Memory B cell (primary cell): ENCODE measurements at regions not wholly inside any gene's neighbourhood (a gene's known extent, or its start where the extent isn't known, plus 50 kb on each side); places are given as distances from the start of the nearest gene placed in this dataset.

Source experiments
- ATAC-seq: fragments of 150-1000 bp; cut with Tn5 transposase; 2 replicates; pipeline ENCODE4 v1.10.0; 2021; ENCODE audit warnings: low read depth, mild to moderate bottlenecking, moderate library complexity
- DNase-seq, 2 donors: peaks; one replicate each; pipeline ENCODE4 v3.0.0; 2022; ENCODE audit warnings: low spot score in 2 of 2
- H3K27ac Mint-ChIP-seq: one replicate; pipeline ENCODE4 v1.8.0; 2022; ENCODE audit warnings: mild to moderate bottlenecking, moderate library complexity, mixed read lengths
- H3K27me3 Mint-ChIP-seq: one replicate; pipeline ENCODE4 v1.8.0; 2022; ENCODE audit warnings: mixed read lengths
- H3K36me3 Mint-ChIP-seq: one replicate; pipeline ENCODE4 v1.8.0; 2022; ENCODE audit warnings: mild to moderate bottlenecking, mixed read lengths
- H3K4me1 Mint-ChIP-seq: one replicate; pipeline ENCODE4 v1.8.0; 2022; ENCODE audit warnings: mixed read lengths
- H3K4me3 Mint-ChIP-seq: one replicate; pipeline ENCODE4 v1.8.0; 2022; ENCODE audit warnings: mild to moderate bottlenecking, moderate library complexity, mixed read lengths
- H3K9me3 Mint-ChIP-seq: one replicate; pipeline ENCODE4 v1.8.0; 2022; ENCODE audit warnings: mixed read lengths

GRCh38 chr22:45061332-45061731, 51.5 kb upstream of the PHF21B start:
- Mint-ChIP-seq H3K9me3 (no peaks in the 10 kb centered on the region), H3K27ac (no peak overlapping the region), H3K27me3 (peaks cover 16% of the 10 kb centered on the region), H3K4me1 (no peaks in the 10 kb centered on the region), H3K4me3 (no peak overlapping the region), H3K36me3 (no peaks in the 10 kb centered on the region)
- DNase-seq (no peak), ATAC-seq (no peak)

DNA sequence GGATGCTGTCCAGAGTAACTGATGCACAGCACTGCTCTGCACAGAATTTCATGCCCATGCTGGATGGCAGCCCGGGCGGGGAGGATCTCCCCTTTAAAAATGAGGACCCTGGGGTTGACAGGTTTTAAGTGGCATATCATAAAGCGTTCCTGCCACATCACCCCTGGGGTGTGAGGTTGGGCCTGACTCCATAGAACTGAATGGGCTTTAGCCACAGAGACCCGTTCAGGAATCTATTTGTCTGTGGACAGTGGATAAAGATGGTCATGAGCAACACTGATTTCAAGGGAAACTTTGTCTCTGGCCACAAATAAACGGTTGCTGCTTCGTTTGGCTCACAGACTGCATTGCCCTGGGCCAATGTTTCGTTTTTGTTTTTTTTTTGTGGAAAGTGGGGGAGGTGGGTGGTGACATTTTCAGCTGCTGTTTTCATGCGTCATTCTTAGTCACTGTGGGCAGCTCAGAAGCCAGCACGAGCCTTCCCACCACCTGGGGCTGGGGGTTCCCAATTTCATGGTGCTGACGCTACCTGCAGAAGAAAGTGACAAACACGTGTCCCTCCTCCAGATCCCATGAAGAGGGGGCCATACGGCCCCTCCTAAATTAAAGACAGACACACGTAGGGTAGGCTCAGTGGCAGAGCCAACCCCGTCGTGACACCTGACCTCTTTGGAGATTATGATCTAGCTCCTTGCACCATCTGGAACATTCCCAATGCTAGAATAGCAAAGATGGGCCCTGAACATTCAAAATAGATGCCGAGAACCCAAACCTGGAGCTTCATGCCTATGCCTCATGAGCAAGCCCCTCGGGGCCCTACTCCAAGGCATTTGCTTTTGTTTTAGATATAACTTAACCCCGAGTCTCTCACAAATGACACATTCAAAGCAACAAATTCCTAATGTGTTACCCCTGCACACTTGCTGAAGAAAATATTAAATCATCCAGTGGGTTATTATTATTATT, 54.8 kb upstream of the PHF21B start:
- H3K36me3 Mint-ChIP-seq: no peaks in the 10 kb centered on the region
- no peak overlapping the region for H3K27ac Mint-ChIP-seq
- H3K4me1 Mint-ChIP-seq: no peaks in the 10 kb centered on the region
- no peak overlapping the region for H3K4me3 Mint-ChIP-seq
- ATAC-seq (no peak), DNase-seq (no peak)
- H3K27me3 Mint-ChIP-seq: peaks cover 16% of the 10 kb centered on the region
- H3K9me3 Mint-ChIP-seq: peaks cover 3% of the 10 kb centered on the region

- ATAC-seq: no peak
- Mint-ChIP-seq H3K27ac (no peak overlapping the region), H3K27me3 (peaks cover 16% of the 10 kb centered on the region), H3K4me3 (no peak overlapping the region), H3K9me3 (peaks cover 3% of the 10 kb centered on the region), H3K4me1 (no peaks in the 10 kb centered on the region), H3K36me3 (no peaks in the 10 kb centered on the region)
- DNase-seq: no peak
Observed at GRCh38 chr22:45065726-45066125, 55.9 kb upstream of the PHF21B start.

DNA sequence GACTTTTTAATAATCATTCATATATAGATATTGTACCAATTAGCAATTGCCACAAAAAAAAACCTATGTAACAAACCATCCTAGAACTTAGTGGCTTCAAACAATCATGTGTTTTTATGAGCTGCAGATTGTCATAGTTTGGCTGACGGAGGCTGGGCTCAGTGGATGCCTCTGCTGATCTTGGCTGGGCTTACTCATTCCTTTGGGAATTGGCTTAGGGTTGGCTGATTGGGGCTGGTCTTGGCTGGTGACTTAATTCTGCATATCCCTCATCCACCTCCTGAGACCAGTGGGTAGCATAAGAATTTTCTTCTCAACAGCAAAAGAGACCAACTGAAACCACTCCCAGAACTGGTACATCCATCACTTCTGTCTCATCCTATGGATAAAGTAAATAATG, 57.9 kb upstream of the PHF21B start:
- ATAC-seq: no peak
- H3K27ac Mint-ChIP-seq: no peak overlapping the region
- H3K36me3 Mint-ChIP-seq: no peaks in the 10 kb centered on the region

GRCh38 chr22:45069925-45070324, 60.1 kb upstream of the PHF21B start:
- no peaks in the 10 kb centered on the region for H3K4me1 Mint-ChIP-seq
- no peak overlapping the region for H3K4me3 Mint-ChIP-seq
- H3K27ac Mint-ChIP-seq: no peak overlapping the region
- DNase-seq (no peak), ATAC-seq (no peak)
- no peaks in the 10 kb centered on the region for H3K36me3 Mint-ChIP-seq
- H3K9me3 Mint-ChIP-seq: peaks cover 3% of the 10 kb centered on the region
- H3K27me3 Mint-ChIP-seq: peaks cover 22% of the 10 kb centered on the region

More for the DNA sequence above, 57.9 kb upstream of the PHF21B start:
- Mint-ChIP-seq H3K4me3 (no peak overlapping the region), H3K4me1 (no peaks in the 10 kb centered on the region), H3K9me3 (peaks cover 3% of the 10 kb centered on the region), H3K27me3 (peaks cover 22% of the 10 kb centered on the region)
- no peak for DNase-seq

- DNase-seq: no peak
- no peak overlapping the region for H3K27ac Mint-ChIP-seq
Observed at GRCh38 chr22:45071618-45072017, 61.8 kb upstream of the PHF21B start.

DNA sequence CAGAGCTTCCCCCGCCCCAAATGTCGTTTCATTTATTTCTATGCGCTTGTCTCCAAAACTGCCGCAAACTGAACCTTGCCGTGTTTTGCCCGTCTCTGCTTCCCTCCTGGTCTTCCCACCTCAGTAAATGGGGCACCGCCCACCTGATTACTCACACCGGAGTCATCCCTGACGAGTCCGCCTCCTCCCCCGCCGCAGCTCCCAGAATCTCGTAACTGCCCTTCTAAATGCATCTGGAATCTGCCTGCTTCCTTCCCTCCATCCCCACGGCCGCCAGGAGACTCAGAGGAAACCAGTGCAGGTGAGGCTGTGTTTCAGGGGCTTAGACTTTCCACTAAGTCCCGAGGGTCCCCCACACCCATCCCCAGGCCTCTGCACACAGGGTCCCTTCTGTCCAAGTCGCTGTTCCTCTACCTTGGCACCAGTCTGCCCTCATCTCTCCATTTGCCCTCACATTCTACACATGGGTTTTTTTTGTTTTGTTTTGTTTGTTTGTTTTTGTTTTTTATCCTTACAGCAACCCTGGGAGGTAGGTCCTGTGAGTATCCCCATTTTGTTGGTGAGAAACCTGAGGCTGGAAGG, 62.6 kb upstream of the PHF21B start:
- DNase-seq: no peak
- H3K27me3 Mint-ChIP-seq: peaks cover 25% of the 10 kb centered on the region
- no peak overlapping the region for H3K27ac Mint-ChIP-seq
- no peaks in the 10 kb centered on the region for H3K36me3 Mint-ChIP-seq
- no peak for ATAC-seq
- peaks cover 3% of the 10 kb centered on the region for H3K9me3 Mint-ChIP-seq
- no peaks in the 10 kb centered on the region for H3K4me1 Mint-ChIP-seq
- no peak overlapping the region for H3K4me3 Mint-ChIP-seq

More at GRCh38 chr22:45071618-45072017, 61.8 kb upstream of the PHF21B start:
- H3K36me3 Mint-ChIP-seq: no peaks in the 10 kb centered on the region
- H3K4me1 Mint-ChIP-seq: no peaks in the 10 kb centered on the region
- H3K9me3 Mint-ChIP-seq: peaks cover 3% of the 10 kb centered on the region
- ATAC-seq: no peak
- H3K27me3 Mint-ChIP-seq: peaks cover 25% of the 10 kb centered on the region
- no peak overlapping the region for H3K4me3 Mint-ChIP-seq

GRCh38 chr22:45073064-45073463, 63.3 kb upstream of the PHF21B start:
- peaks cover 25% of the 10 kb centered on the region for H3K27me3 Mint-ChIP-seq
- H3K27ac Mint-ChIP-seq: no peak overlapping the region
- H3K9me3 Mint-ChIP-seq: peaks cover 2% of the 10 kb centered on the region
- no peak for DNase-seq
- no peak overlapping the region for H3K4me3 Mint-ChIP-seq
- no peak for ATAC-seq
- H3K4me1 Mint-ChIP-seq: no peaks in the 10 kb centered on the region
- H3K36me3 Mint-ChIP-seq: no peaks in the 10 kb centered on the region

DNA sequence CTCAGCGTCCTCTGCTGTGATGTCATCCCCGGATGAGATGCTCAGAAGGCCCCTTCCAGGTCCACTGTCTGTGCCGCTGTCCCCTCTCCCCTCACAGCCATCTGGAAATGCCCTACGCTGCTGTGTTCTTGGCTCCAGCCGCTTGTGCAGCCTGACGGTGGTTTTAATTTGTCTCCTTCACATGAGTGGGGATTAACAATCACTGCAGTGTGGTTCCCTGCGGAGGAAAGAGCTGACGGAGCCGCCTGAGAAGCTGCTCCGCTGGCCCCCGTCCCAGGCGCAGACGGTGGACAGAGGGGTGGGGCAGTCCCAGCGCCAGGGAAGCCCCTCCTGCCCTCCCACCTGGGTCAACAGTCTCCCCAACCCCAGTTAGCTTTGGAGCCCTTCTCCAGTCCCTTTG, 67.5 kb upstream of the PHF21B start:
- no peak for DNase-seq
- Mint-ChIP-seq H3K27ac (no peak overlapping the region), H3K27me3 (peaks cover 27% of the 10 kb centered on the region), H3K4me3 (no peak overlapping the region), H3K4me1 (peaks cover 2% of the 10 kb centered on the region), H3K9me3 (peaks cover 5% of the 10 kb centered on the region), H3K36me3 (peaks cover 4% of the 10 kb centered on the region)
- no peak for ATAC-seq

DNA sequence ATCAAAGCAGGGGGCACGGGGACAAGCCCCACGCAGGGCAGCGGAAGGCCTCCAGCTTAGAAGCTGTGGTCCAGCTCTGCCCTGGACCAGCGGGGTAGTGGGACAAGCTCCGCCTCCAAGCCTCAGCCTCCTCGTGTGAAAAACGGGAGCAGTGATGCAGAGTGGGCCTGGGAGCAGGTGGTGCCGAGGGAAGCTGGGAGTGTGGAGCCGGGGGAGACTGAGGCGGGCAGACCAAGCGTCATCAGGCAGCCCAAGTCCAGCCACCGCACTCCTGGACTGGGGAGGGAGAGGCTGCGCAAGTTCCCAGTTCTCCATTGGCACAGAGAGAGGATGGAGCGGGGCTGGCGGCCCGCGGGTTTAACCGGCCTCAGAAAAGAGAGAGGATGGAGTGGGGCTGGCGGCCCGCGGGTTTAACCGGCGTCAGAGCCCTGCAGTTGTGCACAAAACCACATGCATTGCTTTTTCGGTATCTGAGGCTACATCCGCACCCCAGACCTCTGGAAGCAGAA, 68.1 kb upstream of the PHF21B start:
- H3K27ac Mint-ChIP-seq: no peak overlapping the region
- DNase-seq (no peak), ATAC-seq (no peak)
- peaks cover 24% of the 10 kb centered on the region for H3K27me3 Mint-ChIP-seq
- H3K36me3 Mint-ChIP-seq: peaks cover 4% of the 10 kb centered on the region
- peaks cover 5% of the 10 kb centered on the region for H3K9me3 Mint-ChIP-seq
- H3K4me3 Mint-ChIP-seq: no peak overlapping the region
- peaks cover 2% of the 10 kb centered on the region for H3K4me1 Mint-ChIP-seq

- Mint-ChIP-seq H3K27me3 (peaks cover 24% of the 10 kb centered on the region), H3K4me1 (peaks cover 2% of the 10 kb centered on the region), H3K27ac (no peak overlapping the region), H3K9me3 (peaks cover 5% of the 10 kb centered on the region), H3K36me3 (peaks cover 4% of the 10 kb centered on the region), H3K4me3 (no peak overlapping the region)
- ATAC-seq (no peak), DNase-seq (no peak)
Observed at GRCh38 chr22:45082795-45083194, 73.0 kb upstream of the PHF21B start.

- peaks cover 2% of the 10 kb centered on the region for H3K4me1 Mint-ChIP-seq
- no peak overlapping the region for H3K4me3 Mint-ChIP-seq
- DNase-seq (no peak), ATAC-seq (no peak)
- H3K27me3 Mint-ChIP-seq: peaks cover 24% of the 10 kb centered on the region
- H3K9me3 Mint-ChIP-seq: peaks cover 5% of the 10 kb centered on the region
- H3K36me3 Mint-ChIP-seq: peaks cover 4% of the 10 kb centered on the region
- H3K27ac Mint-ChIP-seq: no peak overlapping the region
Observed at GRCh38 chr22:45083659-45084305, 74.0 kb upstream of the PHF21B start.

GRCh38 chr22:45084400-45084920, 74.7 kb upstream of the PHF21B start:
- peaks cover 5% of the 10 kb centered on the region for H3K9me3 Mint-ChIP-seq
- DNase-seq (no peak), ATAC-seq (no peak)
- H3K27ac Mint-ChIP-seq: no peak overlapping the region
- H3K27me3 Mint-ChIP-seq: peaks cover 24% of the 10 kb centered on the region
- no peak overlapping the region for H3K4me3 Mint-ChIP-seq
- H3K36me3 Mint-ChIP-seq: peaks cover 4% of the 10 kb centered on the region
- peaks cover 2% of the 10 kb centered on the region for H3K4me1 Mint-ChIP-seq

DNA sequence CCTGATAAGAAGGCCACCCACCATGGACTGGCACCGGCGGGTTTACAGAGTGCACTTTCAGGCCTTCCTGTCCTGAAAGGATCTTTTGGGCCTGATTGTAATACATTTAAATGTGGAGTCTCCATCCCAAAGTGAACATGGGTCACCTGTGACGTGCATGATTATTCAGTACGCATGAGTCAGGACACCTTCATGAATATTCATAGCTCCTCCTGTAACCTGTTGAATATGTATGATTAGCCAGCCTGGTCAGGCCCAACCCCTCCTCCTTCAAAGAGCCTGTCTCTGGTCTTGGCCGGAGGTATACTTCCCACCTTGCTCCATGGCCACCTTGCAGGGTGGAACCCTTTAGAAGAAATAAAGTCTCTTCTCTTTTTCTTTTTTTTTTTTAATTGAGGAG, 75.9 kb upstream of the NUP50 start:
- ATAC-seq (no peak), DNase-seq (no peak)
- no peak overlapping the region for H3K4me3 Mint-ChIP-seq
- H3K36me3 Mint-ChIP-seq: no peaks in the 10 kb centered on the region
- H3K4me1 Mint-ChIP-seq: no peaks in the 10 kb centered on the region
- H3K27me3 Mint-ChIP-seq: peaks cover 17% of the 10 kb centered on the region
- H3K9me3 Mint-ChIP-seq: peaks cover 2% of the 10 kb centered on the region
- no peak overlapping the region for H3K27ac Mint-ChIP-seq
